A673 (cell line): ENCODE measurements at regions not wholly inside any gene's neighbourhood (a gene's known extent, or its start where the extent isn't known, plus 50 kb on each side); places are given as distances from the start of the nearest gene placed in this dataset.

Experiments
- CTCF ChIP-seq: fragments of 300-800, 200-600 bp; sonication (generic); conservative IDR thresholded peaks from 2 replicates; pipeline ENCODE4 v1.5.1; 2017; ENCODE audit warnings: low read depth, mild to moderate bottlenecking, antibody characterized with exemption, low read length, moderate library complexity, mixed read lengths
- EZH2 ChIP-seq: fragments of 200-600 bp; sonication (generic); IDR thresholded peaks from 2 replicates; pipeline ENCODE4 v1.6.1; 2017; ENCODE audit warnings: borderline replicate concordance, low read depth, mild to moderate bottlenecking, mixed read lengths, antibody characterized with exemption, low read length; ENCODE audit not compliant: poor library complexity, severe bottlenecking

DNA sequence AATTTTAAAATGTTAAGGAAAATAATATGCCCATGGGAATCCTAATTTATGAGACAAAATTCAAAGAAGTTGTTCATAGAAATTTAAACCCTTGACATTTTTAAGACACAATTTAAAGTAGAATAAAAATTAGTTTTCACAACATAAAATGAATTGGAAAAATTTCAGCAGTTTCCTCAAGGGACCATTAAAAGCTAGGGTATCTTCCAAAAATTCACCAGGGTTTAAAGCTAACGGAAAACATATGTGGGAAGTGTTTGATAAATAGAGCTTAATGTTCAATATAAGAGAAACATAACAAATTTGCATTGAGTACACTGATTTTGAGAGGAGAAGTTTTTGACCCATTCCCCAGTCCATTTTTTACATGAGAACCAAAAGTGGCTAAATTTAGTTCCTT, 228.9 kb upstream of the TTC29 start:
- no peak for TF ChIP-seq EZH2
- no peak for TF ChIP-seq CTCF
